Body of pancreas (tissue), 4 donors: ENCODE measurements at regions not wholly inside any gene's neighbourhood (a gene's known extent, or its start where the extent isn't known, plus 50 kb on each side); places are given as distances from the start of the nearest gene placed in this dataset.

Source experiments
- ATAC-seq: fragments of 150-250 bp; one replicate; pipeline ENCODE4 v1.9.1; 2016
- DNase-seq, 4 donors: peaks; one replicate each; pipeline ENCODE4 v3.0.0-alpha.2; 2019
- H3K27ac ChIP-seq, 4 donors: fragments of 200-600 bp; sonication (generic); 1 replicate in 3 of 4; 2 replicates in 1 of 4; pipeline versions ENCODE4 v1.5.1 to v1.6.1; 2016 to 2019; ENCODE audit warnings: mild to moderate bottlenecking in 1 of 4, mixed read lengths in 1 of 4, moderate library complexity in 1 of 4
- H3K27me3 ChIP-seq, 2 donors: fragments of 200-600 bp; sonication (generic); one replicate each; pipeline ENCODE4 v1.6.0; 2016; ENCODE audit warnings: mild to moderate bottlenecking in 1 of 2
- H3K36me3 ChIP-seq, 2 donors: fragments of 200-600 bp; sonication (generic); replicated peaks in 1 of 2; 2 replicates each; pipeline ENCODE4 v1.5.1; 2016; ENCODE audit warnings: low read depth in 2 of 2; ENCODE audit not compliant: insufficient read depth in 1 of 2
- H3K4me1 ChIP-seq: fragments of 200-600 bp; sonication (generic); one replicate; pipeline ENCODE4 v1.6.0; 2016
- H3K4me3 ChIP-seq, 2 donors: fragments of 200-600 bp; sonication (generic); 1 replicate in 1 of 2; 2 replicates in 1 of 2; pipeline ENCODE4 v1.5.1; 2016 to 2019
- H3K9me3 ChIP-seq, 3 donors: fragments of 200-600 bp; sonication (generic); 1 replicate in 2 of 3; 2 replicates in 1 of 3; pipeline ENCODE4 v1.5.1; 2016
- POLR2A ChIP-seq, 3 donors: fragments of 450-650 bp; IDR thresholded peaks; one replicate each; pipeline ENCODE4 v1.6.1; 2016; ENCODE audit warnings: antibody characterized with exemption in 3 of 3, mild to moderate bottlenecking in 2 of 3
- WGBS, 2 donors: methylation state at CpG; one replicate each; pipeline ENCODE4 v1.1.5; 2017; 5-methylcytosine and 5-hydroxymethylcytosine counted together
- intact Hi-C: fragments of 100-400 bp; cut with DNase I; formaldehyde crosslinking; loops from one replicate; pipeline ENCODE4 v1.15.1; 2023
- TF ChIP-seq, protein P1 (sequence below), 7 experiments: fragments of 450-650 bp in 4 of 7; fragments of 200-600 bp in 3 of 7; sonication (generic) in 3 of 7; IDR thresholded peaks; one replicate each; pipeline ENCODE4 v1.5.1; 2016 to 2019; ENCODE audit warnings: antibody characterized with exemption in 7 of 7

DNA sequence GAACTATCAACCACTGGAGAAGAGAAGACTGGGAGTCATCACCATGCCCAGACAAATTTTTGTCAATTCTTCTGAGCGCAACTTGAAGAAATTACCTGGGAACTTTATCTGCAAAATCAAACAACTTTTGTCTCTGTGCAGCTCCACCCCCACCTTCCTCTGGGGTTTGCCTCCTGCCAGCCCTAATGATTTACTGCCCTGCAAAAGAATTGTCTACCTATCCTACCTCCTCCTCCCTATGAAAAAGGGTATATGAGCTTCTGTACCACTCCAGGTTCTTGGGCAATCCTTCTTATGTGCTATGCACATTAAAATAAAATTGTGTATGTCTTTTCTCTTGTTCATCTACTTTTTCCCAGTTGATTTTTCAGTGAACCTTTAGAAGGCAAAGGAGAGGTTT is 191.9 kb downstream of the URB2 start:
- ATAC-seq (no peak), DNase-seq (no peak)
- intact Hi-C loops = no loop called here
- H3K27me3 ChIP-seq = no peaks in the 10 kb centered on the region
- no peak overlapping the region for H3K4me3 ChIP-seq
- H3K27ac ChIP-seq = no peak overlapping the region
- TF ChIP-seq, protein P1, sequence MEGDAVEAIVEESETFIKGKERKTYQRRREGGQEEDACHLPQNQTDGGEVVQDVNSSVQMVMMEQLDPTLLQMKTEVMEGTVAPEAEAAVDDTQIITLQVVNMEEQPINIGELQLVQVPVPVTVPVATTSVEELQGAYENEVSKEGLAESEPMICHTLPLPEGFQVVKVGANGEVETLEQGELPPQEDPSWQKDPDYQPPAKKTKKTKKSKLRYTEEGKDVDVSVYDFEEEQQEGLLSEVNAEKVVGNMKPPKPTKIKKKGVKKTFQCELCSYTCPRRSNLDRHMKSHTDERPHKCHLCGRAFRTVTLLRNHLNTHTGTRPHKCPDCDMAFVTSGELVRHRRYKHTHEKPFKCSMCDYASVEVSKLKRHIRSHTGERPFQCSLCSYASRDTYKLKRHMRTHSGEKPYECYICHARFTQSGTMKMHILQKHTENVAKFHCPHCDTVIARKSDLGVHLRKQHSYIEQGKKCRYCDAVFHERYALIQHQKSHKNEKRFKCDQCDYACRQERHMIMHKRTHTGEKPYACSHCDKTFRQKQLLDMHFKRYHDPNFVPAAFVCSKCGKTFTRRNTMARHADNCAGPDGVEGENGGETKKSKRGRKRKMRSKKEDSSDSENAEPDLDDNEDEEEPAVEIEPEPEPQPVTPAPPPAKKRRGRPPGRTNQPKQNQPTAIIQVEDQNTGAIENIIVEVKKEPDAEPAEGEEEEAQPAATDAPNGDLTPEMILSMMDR (IDR thresholded peaks at IDR 0.05) = no peak
- TF ChIP-seq POLR2A (IDR thresholded peaks at IDR 0.05) = no peak
- H3K9me3 ChIP-seq = no peaks in the 10 kb centered on the region
- H3K4me1 ChIP-seq = no peaks in the 10 kb centered on the region
- 87 to 92% methylated on average over 1 of the region's 1 CpG for whole genome bisulfite sequencing, 2 donors
- H3K36me3 ChIP-seq = no peaks in the 10 kb centered on the region

DNA sequence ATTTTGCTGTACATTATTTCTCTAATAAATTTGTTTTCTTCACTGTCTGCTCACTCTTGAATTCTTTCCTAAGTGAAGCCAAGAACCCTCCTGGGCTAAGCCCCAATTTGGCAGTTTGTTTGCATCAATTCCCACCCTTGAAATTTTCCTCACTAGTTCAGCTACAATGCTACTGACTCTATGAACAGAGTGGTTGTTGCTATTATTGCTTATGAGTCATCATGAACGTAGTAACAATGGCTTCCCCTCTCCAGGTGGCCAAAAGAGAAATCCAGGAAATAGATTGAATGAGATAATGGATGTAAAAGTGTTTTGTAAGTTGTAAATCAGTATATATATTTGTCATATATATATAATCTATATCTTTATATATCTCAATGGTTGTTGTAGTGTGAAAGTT is 193.0 kb downstream of the URB2 start:
- Histone ChIP-seq H3K36me3 (no peaks in the 10 kb centered on the region), H3K9me3 (no peaks in the 10 kb centered on the region), H3K4me1 (no peaks in the 10 kb centered on the region), H3K27ac (no peak overlapping the region), H3K4me3 (no peak overlapping the region), H3K27me3 (no peaks in the 10 kb centered on the region)
- ATAC-seq (no peak), DNase-seq (no peak)
- TF ChIP-seq, protein P1 (IDR thresholded peaks at IDR 0.05) = no peak
- no peak for TF ChIP-seq POLR2A (IDR thresholded peaks at IDR 0.05)
- intact Hi-C loops = no loop called here
- 72 to 81% methylated on average over 1 of the region's 1 CpG for WGBS, 2 donors

DNA sequence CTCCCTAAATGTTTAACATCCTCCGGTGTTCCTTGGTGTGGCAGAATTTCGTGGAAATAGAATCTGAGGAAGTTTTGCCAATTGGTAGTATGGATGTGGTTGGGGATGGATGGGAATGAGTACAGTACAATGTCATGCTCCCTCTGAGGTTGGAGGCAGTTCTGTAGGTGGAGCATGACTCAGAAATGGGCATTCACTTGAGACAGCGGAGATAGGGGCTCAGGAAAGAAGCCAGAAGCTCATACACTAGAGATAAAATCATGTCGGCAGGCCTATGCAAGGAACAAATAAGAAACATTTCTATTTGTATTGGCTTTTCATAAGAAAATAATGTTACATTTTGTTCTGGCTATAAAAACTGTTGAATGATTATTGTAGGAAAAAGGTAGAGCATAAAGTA is 196.0 kb downstream of the URB2 start:
- ATAC-seq = no peak
- Histone ChIP-seq H3K9me3 (no peaks in the 10 kb centered on the region), H3K4me3 (no peak overlapping the region), H3K36me3 (no peaks in the 10 kb centered on the region), H3K4me1 (no peaks in the 10 kb centered on the region), H3K27ac (no peak overlapping the region), H3K27me3 (no peaks in the 10 kb centered on the region)
- 74 to 78% methylated on average over 4 of the region's 4 CpGs for WGBS, 2 donors
- DNase-seq = no peak
- intact Hi-C loops = no loop called here
- TF ChIP-seq, protein P1 (IDR thresholded peaks at IDR 0.05) = no peak
- TF ChIP-seq POLR2A (IDR thresholded peaks at IDR 0.05) = no peak

DNA sequence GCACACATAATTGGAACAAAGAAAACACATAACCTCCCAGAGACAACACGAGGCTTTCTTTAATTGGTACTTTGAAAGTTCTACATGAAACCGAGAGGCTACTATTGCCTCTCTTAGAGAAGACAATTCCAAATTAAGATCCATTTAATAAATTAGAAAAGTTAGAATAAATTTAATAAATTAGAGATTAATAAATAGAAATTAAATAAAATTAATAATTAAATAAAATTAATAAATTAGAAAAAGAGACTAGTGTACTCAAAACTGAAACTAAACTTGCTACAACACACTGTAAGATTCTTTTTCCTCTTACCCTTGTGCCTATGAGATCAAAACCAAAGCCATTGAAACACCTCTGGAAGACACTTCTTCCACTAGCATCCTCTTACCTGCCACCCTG is 199.0 kb downstream of the URB2 start:
- H3K27me3 ChIP-seq = no peaks in the 10 kb centered on the region
- WGBS, 2 donors = 91 to 93% methylated on average over 2 of the region's 2 CpGs
- no peak overlapping the region for H3K4me3 ChIP-seq
- ATAC-seq (no peak), DNase-seq (no peak)
- H3K36me3 ChIP-seq = no peaks in the 10 kb centered on the region
- intact Hi-C loops = no loop called here
- no peak overlapping the region for H3K27ac ChIP-seq
- H3K4me1 ChIP-seq = no peaks in the 10 kb centered on the region
- no peaks in the 10 kb centered on the region for H3K9me3 ChIP-seq
- TF ChIP-seq, protein P1 (IDR thresholded peaks at IDR 0.05) = no peak
- TF ChIP-seq POLR2A (IDR thresholded peaks at IDR 0.05) = no peak

DNA sequence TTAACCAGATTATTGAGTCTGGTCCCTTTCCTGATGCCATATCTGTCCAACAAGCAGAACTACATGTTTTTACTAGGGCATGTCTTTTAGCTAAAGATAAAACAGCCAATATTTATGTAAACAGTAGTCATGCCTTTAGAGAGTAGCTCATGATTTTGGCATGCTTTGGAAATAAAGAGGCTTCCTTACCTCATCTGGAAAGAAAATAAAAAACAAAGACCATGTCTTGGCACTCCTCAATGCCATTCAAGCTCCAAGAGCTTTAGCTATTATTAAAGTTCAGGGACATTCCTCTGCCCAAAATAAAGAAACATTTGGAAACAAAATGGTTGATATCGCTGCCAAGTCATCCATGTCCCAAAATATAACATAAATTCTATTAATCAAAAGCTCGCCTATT is 202.4 kb downstream of the URB2 start:
- TF ChIP-seq, protein P1 (IDR thresholded peaks at IDR 0.05) = no peak
- no peak for TF ChIP-seq POLR2A (IDR thresholded peaks at IDR 0.05)
- intact Hi-C loops = no loop called here
- DNase-seq (no peak), ATAC-seq (peak; percentile 35)
- WGBS, 2 donors = 78 to 83% methylated on average over 2 of the region's 2 CpGs
- H3K4me1 ChIP-seq = peaks cover 9% of the 10 kb centered on the region
- H3K27ac ChIP-seq = no peak overlapping the region
- no peaks in the 10 kb centered on the region for H3K36me3 ChIP-seq
- H3K27me3 ChIP-seq = no peaks in the 10 kb centered on the region
- no peak overlapping the region for H3K4me3 ChIP-seq
- H3K9me3 ChIP-seq = no peaks in the 10 kb centered on the region
